Bronchial epithelial cell (primary cell): ENCODE measurements at regions not wholly inside any gene's neighbourhood (a gene's known extent, or its start where the extent isn't known, plus 50 kb on each side); places are given as distances from the start of the nearest gene placed in this dataset.

ENCODE experiments used
- DNase-seq: peaks from one replicate; pipeline ENCODE4 v3.0.0-alpha.2; 2010; ENCODE audit warnings: low read depth
- FAIRE-seq: peaks from 2 replicates; lab custom pipeline; 2011; peaks lifted over from hg19 to GRCh38; lab: Jason Lieb, UNC
- H3K27me3 ChIP-seq: 2 replicates; pipeline ENCODE4 v1.5.1; 2011; ENCODE audit warnings: low read length; ENCODE audit not compliant: control insufficient read depth, insufficient read depth
- H3K36me3 ChIP-seq: 2 replicates; pipeline ENCODE4 v1.5.1; 2011; ENCODE audit warnings: low read length; ENCODE audit not compliant: control insufficient read depth, insufficient read depth
- H3K4me3 ChIP-seq: 2 replicates; pipeline ENCODE4 v1.5.1; 2011; ENCODE audit warnings: mild to moderate bottlenecking, low read depth, low read length, control low read depth
- TF ChIP-seq, protein P1 (sequence below): IDR thresholded peaks from 2 replicates; pipeline ENCODE4 v1.5.1; 2011; ENCODE audit warnings: mild to moderate bottlenecking, moderate library complexity, low read length, control low read depth, inconsistent platforms; ENCODE audit not compliant: insufficient read depth, severe bottlenecking

DNA sequence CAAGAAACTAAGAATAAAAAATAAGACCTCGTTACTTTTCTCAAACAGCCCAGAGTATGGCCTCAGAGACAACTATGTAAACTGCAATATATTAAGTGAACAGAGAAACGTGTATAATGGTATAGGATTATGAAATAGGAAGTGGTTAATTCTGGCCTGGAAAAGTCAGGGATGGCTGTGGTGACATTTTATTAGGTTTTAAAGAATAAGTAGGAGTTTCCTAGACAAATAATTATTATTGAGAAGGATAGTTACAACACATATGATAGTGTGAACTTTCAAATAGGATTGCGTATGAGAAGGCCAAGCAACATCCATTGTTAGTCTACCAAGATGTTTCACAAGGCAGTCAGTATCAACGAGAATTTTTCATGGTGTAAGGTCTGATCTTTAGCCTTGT lies 244.1 kb downstream of the LPIN1 start:
- TF ChIP-seq, protein P1, sequence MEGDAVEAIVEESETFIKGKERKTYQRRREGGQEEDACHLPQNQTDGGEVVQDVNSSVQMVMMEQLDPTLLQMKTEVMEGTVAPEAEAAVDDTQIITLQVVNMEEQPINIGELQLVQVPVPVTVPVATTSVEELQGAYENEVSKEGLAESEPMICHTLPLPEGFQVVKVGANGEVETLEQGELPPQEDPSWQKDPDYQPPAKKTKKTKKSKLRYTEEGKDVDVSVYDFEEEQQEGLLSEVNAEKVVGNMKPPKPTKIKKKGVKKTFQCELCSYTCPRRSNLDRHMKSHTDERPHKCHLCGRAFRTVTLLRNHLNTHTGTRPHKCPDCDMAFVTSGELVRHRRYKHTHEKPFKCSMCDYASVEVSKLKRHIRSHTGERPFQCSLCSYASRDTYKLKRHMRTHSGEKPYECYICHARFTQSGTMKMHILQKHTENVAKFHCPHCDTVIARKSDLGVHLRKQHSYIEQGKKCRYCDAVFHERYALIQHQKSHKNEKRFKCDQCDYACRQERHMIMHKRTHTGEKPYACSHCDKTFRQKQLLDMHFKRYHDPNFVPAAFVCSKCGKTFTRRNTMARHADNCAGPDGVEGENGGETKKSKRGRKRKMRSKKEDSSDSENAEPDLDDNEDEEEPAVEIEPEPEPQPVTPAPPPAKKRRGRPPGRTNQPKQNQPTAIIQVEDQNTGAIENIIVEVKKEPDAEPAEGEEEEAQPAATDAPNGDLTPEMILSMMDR: no peak
- Histone ChIP-seq H3K27me3 (no peaks in the 10 kb centered on the region), H3K4me3 (no peak overlapping the region), H3K36me3 (no peaks in the 10 kb centered on the region)
- DNase-seq: no peak
- no peak for FAIRE-seq

DNA sequence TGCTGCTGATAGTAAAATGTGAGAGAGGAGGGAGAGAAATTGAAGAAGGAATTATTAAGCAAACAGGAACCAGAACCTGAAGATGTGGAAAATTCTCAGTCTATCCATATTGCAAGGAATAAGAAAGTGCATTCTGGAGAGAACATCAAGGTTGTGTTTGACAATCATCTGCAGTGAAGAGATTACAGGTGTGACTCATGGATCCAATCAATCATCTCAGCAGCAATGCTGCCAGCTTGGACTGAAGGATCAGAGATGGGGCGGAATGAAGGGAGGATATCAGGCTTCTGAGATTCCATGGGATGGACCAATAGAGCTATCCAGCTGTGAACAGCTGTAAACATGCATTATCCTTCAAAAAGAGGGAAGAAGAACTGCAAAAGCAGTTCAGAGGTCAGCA lies 247.3 kb downstream of the LPIN1 start:
- Histone ChIP-seq H3K27me3 (no peaks in the 10 kb centered on the region), H3K4me3 (no peak overlapping the region), H3K36me3 (no peaks in the 10 kb centered on the region)
- FAIRE-seq: peak; percentile 13
- DNase-seq: no peak
- TF ChIP-seq, protein P1: no peak

DNA sequence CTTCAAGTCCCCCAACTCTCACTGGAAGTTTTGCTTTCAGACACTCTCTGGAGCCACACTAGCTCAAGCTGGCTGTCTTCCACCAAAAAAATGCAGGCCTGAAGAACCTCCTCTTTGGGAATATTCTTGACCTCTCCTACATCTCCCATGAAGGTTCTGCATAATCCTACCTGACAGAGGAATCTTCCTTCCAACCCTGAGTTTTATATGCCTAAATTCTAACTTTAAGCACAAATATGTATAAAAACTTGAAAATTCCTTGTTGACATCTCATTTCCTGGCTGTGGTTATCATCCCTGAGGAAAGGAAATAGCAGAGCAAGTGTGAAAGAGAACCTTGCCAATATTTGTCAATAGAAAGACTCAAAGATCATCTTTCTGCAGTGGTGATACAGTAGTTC lies 249.0 kb downstream of the LPIN1 start:
- TF ChIP-seq, protein P1: no peak
- DNase-seq: peak; percentile 19
- no peaks in the 10 kb centered on the region for H3K36me3 ChIP-seq
- no peak overlapping the region for H3K4me3 ChIP-seq
- H3K27me3 ChIP-seq: no peaks in the 10 kb centered on the region
- FAIRE-seq: no peak

- Histone ChIP-seq H3K4me3 (no peak overlapping the region), H3K36me3 (no peaks in the 10 kb centered on the region), H3K27me3 (no peaks in the 10 kb centered on the region)
- TF ChIP-seq, protein P1: no peak
- FAIRE-seq (no peak), DNase-seq (peak; percentile 30)
Observed at GRCh38 chr2:11996618-11997017, 250.2 kb downstream of the LPIN1 start.

- TF ChIP-seq, protein P1: no peak
- Histone ChIP-seq H3K4me3 (no peak overlapping the region), H3K27me3 (no peaks in the 10 kb centered on the region), H3K36me3 (no peaks in the 10 kb centered on the region)
- FAIRE-seq (no peak), DNase-seq (no peak)
Observed at GRCh38 chr2:11997142-11997541, 250.7 kb downstream of the LPIN1 start.

DNA sequence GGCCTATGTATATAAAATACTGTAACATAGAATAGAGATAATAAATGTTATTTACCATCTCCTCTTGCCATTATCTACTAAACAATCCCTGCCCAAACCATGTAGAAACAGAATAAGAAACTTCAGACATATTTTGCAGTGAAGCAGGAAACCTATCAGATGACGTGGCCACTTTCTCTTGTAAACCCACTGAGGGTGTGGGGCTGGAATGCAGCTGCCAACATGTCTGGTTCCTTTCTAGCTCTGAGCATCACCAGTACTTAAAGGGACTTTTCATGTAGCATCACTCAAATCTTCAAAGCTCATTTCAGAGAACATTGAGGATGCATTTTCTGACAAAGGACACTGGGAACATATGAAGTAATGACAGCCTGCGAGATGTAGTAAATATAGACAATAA lies 251.8 kb downstream of the LPIN1 start:
- no peak overlapping the region for H3K4me3 ChIP-seq
- no peaks in the 10 kb centered on the region for H3K36me3 ChIP-seq
- no peaks in the 10 kb centered on the region for H3K27me3 ChIP-seq
- FAIRE-seq (no peak), DNase-seq (peak; percentile 48)
- TF ChIP-seq, protein P1: no peak
